ENCODE measurements at regions not wholly inside any gene's neighbourhood (a gene's known extent, or its start where the extent isn't known, plus 50 kb on each side); places are given as distances from the start of the nearest gene placed in this dataset.

- DNase-seq (ENCODE audit: low read depth): no peak
- no peak overlapping the region for H3K4me3 ChIP-seq (ENCODE audit: low read depth, low read length)
- in situ Hi-C loops (cut with HindIII; ENCODE audit: low sequenced_read_pairs): no loop called here
- no peak for TF ChIP-seq CTCF (IDR thresholded peaks at IDR 0.05; ENCODE audit: low read depth, low read length, missing control alignments)
Observed at GRCh38 chr7:346116-346898, 56.3 kb downstream of the FOXL3 start.

- DNase-seq (ENCODE audit: low read depth): no peak
- in situ Hi-C loops (cut with HindIII; ENCODE audit: low sequenced_read_pairs): no loop called here
- no peak for TF ChIP-seq CTCF (IDR thresholded peaks at IDR 0.05; ENCODE audit: low read depth, low read length, missing control alignments)
- no peak overlapping the region for H3K4me3 ChIP-seq (ENCODE audit: low read depth, low read length)
Observed at GRCh38 chr7:347001-347590, 57.1 kb downstream of the FOXL3 start.

- no peak for DNase-seq (ENCODE audit: low read depth)
- no peak for TF ChIP-seq CTCF (IDR thresholded peaks at IDR 0.05; ENCODE audit: low read depth, low read length, missing control alignments)
- in situ Hi-C loops (cut with HindIII; ENCODE audit: low sequenced_read_pairs): no loop called here
Observed at GRCh38 chr7:347644-348479, 57.9 kb downstream of the FOXL3 start.

GRCh38 chr7:348480-348844, 58.5 kb downstream of the FOXL3 start:
- in situ Hi-C loops (cut with HindIII; ENCODE audit: low sequenced_read_pairs): no loop called here
- TF ChIP-seq CTCF (IDR thresholded peaks at IDR 0.05; ENCODE audit: low read depth, low read length, missing control alignments): no peak
- H3K4me3 ChIP-seq (ENCODE audit: low read depth, low read length): no peak overlapping the region
- no peak for DNase-seq (ENCODE audit: low read depth)

More at GRCh38 chr7:347644-348479, 57.9 kb downstream of the FOXL3 start:
- no peak overlapping the region for H3K4me3 ChIP-seq (ENCODE audit: low read depth, low read length)

- TF ChIP-seq CTCF (IDR thresholded peaks at IDR 0.05; ENCODE audit: low read depth, low read length, missing control alignments): no peak
- in situ Hi-C loops (cut with HindIII; ENCODE audit: low sequenced_read_pairs): no loop called here
- DNase-seq (ENCODE audit: low read depth): no peak
- H3K4me3 ChIP-seq (ENCODE audit: low read depth, low read length): no peak overlapping the region
Observed at GRCh38 chr7:348962-349743, 59.2 kb downstream of the FOXL3 start.

GRCh38 chr7:351256-351655, 61.3 kb downstream of the FOXL3 start:
- DNase-seq (ENCODE audit: low read depth): no peak
- no peak for TF ChIP-seq CTCF (IDR thresholded peaks at IDR 0.05; ENCODE audit: low read depth, low read length, missing control alignments)
- in situ Hi-C loops (cut with HindIII; ENCODE audit: low sequenced_read_pairs): no loop called here
- no peak overlapping the region for H3K4me3 ChIP-seq (ENCODE audit: low read depth, low read length)
